Epithelial cell of proximal tubule (primary cell): ENCODE measurements at regions not wholly inside any gene's neighbourhood (a gene's known extent, or its start where the extent isn't known, plus 50 kb on each side); places are given as distances from the start of the nearest gene placed in this dataset.

Experiments
- DNase-seq: peaks from one replicate; pipeline ENCODE4 v3.0.0-alpha.2; 2011; ENCODE audit warnings: low read depth
- H3K4me3 ChIP-seq: 2 replicates; pipeline ENCODE4 v1.5.1; 2011; ENCODE audit warnings: low read depth, mild to moderate bottlenecking, low read length
- CTCF ChIP-seq: conservative IDR thresholded peaks from 2 replicates; pipeline ENCODE4 v1.5.1; 2012; ENCODE audit warnings: low read depth, mild to moderate bottlenecking, low read length

DNA sequence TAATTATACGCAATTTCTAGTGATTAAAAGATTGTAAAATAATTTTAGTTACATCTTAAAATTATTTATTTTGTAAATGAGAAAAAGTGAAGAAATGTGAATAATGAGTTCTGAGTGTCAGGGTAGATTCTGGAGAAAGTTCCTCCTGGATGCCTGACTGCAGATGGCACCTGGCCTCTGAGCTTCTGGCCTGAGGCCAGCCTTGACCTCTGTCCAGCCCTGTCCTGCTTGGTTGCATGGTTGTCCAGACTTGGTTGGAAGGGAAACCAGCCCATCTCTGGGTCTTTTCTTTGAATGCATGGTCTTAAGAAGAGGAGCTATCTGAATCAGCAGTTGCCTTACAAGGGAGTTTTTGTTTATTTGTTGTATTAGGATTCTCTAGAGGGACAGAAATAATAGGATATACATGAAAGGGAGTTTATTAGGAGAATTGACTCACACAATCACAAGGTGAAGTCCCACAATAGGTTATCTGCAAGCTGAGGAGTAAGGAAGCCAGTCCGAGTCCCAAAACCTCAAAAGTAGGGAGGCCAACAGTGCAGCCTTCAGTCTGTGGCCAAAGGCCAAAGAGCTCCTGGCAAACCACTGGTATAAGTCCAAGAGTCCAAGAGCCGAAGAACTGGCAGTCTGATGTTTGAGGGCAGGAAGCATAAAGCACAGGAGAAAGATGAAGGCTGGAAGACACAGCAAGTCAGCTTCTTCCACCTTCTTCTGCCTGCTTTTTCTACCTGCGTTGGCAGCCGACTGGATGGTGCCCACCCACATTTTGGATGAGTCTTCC lies 385.8 kb downstream of the ZNF536 start:
- no peak overlapping the region for H3K4me3 ChIP-seq
- DNase-seq: no peak
- no peak for TF ChIP-seq CTCF

GRCh38 chr19:30757104-30757836 lies 385.1 kb downstream of the ZNF536 start:
- no peak for TF ChIP-seq CTCF
- DNase-seq: no peak
- H3K4me3 ChIP-seq: no peak overlapping the region

DNA sequence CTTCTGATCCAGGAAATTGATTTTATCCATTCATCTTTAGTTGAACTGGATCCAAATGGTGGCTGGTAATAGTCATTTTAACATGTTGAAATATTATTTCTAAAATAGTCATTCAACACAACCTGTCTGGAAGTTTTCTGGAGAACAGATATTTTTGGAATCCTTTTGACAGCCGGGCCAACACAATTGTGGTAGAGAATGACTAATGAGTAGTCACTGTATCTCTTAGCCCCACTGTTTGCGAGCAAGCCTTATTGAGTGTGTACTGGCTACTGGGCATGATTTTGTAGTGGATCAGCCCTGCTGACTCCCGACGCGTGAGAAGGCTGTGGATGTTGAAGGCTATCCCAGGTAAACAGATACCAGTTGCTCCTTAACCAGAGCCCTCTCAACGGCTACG lies 383.4 kb downstream of the ZNF536 start:
- no peak for TF ChIP-seq CTCF
- no peak for DNase-seq
- H3K4me3 ChIP-seq: no peak overlapping the region

DNA sequence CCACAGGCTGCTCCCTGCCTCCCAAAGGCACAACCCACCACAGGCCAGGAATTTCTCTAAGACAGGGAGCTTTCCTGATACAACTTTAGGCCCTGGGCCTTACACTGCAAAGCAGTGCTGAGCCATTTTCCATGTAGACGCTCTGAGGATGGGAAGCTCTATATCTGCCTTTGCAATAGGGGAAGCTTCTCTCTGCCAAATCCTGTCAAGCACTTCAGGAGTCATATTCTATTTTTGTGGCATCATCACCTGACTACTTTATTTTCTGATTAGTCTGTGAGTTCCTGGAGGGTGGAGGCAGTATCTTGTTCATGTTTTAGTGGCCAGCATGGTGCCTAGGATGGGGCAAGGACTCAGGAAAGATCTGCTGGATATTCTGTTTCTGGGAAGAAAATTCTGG lies 382.0 kb downstream of the ZNF536 start:
- DNase-seq: no peak

DNA sequence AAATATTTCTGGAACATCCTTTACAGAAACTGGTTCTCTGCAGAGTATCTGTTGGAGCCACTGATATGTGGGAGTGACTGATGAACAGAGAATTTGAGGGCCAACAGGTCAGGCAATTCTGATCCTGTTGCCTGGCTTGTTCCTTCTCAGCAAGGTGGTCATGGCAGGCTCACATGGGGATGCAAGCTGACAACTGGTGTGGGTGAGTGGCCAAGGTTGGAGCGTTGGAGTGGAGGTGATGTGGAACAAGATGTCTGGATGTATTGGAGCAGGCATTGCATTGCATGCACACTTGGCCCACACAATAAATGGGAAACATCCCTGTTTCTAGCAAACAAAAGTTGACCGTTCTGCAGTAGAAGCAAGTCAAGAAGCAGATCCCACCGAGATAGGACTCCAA lies 380.7 kb downstream of the ZNF536 start:
- DNase-seq: no peak
- H3K4me3 ChIP-seq: no peak overlapping the region
- no peak for TF ChIP-seq CTCF

More for the DNA sequence above, 382.0 kb downstream of the ZNF536 start:
- H3K4me3 ChIP-seq: no peak overlapping the region
- no peak for TF ChIP-seq CTCF

DNA sequence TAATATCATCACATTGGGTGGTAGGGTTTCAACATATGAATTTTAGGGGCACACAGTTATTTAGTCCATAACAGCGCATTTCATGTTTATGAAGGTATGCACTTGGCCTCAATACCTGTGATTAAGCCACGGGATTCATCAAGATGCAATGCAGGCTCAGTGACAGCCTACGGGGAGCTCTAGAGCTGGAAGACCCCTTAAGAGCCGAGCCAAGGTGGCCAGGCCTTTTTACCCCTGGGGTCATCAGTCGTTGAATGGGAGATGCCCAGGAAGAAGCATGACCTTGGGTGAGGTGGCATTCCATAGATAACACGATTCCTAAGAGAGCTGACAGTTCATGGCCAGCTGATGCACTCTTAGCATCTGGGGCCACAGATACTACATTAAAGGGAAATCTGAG lies 380.0 kb downstream of the ZNF536 start:
- no peak for TF ChIP-seq CTCF
- H3K4me3 ChIP-seq: no peak overlapping the region
- no peak for DNase-seq

DNA sequence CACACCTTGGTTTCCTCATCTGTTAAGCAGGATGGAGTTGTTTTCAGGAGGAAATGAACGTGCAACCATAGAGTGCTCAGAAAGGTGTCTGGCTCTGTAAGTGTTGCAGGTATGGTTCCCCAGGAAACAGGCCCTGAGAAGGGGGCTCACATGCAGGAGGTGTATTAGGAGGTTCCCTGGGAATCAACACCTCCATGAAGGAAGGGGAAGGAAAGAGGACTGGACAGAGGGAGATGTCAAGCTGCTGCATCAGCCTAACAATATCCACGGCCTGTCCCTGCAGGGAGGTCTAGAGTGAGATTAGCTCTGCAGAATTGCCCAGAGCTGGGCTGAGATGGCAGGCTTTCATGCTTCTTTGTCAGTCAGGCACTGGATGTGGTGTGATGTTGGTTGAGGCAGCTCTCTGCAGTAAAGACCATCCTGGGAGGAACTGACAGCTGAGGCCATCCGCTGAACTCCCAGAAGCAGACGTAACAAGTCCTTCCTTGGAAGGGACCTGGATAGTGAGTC lies 373.3 kb downstream of the ZNF536 start:
- TF ChIP-seq CTCF: no peak
- no peak overlapping the region for H3K4me3 ChIP-seq
- DNase-seq: no peak
